IMR-90 (cell line): ENCODE measurements at regions not wholly inside any gene's neighbourhood (a gene's known extent, or its start where the extent isn't known, plus 50 kb on each side); places are given as distances from the start of the nearest gene placed in this dataset.

Experiments used
- ATAC-seq: fragments of 200-7000 bp; cut with Tn5 transposase; 2 replicates; pipeline ENCODE4 v1.9.1; 2020; ENCODE audit warnings: low read depth, mild to moderate bottlenecking, moderate library complexity
- BruUV-seq: library from RNA; stranded (reverse); fragments of 400-500 nt; replicated peaks from 2 replicates; lab custom pipeline; 2021; lab: Mats Ljungman, UMichigan
- CTCF ChIA-PET: fragments of 300-600 bp; formaldehyde crosslinking; extraction: SDS; loops from one replicate; lab custom pipeline; 2021; ENCODE audit warnings: antibody characterized with exemption; lab: Yijun Ruan, JAX
- POLR2A ChIA-PET: fragments of 300-600 bp; sonication (Branson Sonifier 250); formaldehyde crosslinking; loops from one replicate; lab custom pipeline; 2022; ENCODE audit warnings: antibody characterized with exemption; ENCODE audit not compliant: unreplicated experiment; lab: Charles Lee
- DNase-seq: peaks from one replicate; pipeline ENCODE4 v3.0.0; 2013
- H2AFZ ChIP-seq: replicated peaks from 2 replicates; pipeline ENCODE3; 2013; ENCODE audit warnings: low read length, mild to moderate bottlenecking; ENCODE audit not compliant: poor library complexity
- H2AK5ac ChIP-seq: 2 replicates; pipeline ENCODE4 v1.6.1; 2013; ENCODE audit warnings: low read depth, low read length, inconsistent platforms
- H2AK9ac ChIP-seq: replicated peaks from 2 replicates; pipeline ENCODE3; 2013; ENCODE audit warnings: mild to moderate bottlenecking, low read depth, low read length, moderate library complexity; ENCODE audit not compliant: poor library complexity
- H2BK120ac ChIP-seq: 2 replicates; pipeline ENCODE4 v1.6.1; 2013; ENCODE audit warnings: low read depth, low read length, inconsistent platforms
- H2BK15ac ChIP-seq: 3 replicates; pipeline ENCODE4 v1.6.1; 2013; ENCODE audit warnings: low read depth, low read length, inconsistent platforms
- H2BK20ac ChIP-seq: 2 replicates; pipeline ENCODE4 v1.6.1; 2013; ENCODE audit warnings: low read depth, mild to moderate bottlenecking, inconsistent platforms, low read length, moderate library complexity
- H2BK5ac ChIP-seq: 2 replicates; pipeline ENCODE4 v1.6.1; 2013; ENCODE audit warnings: mild to moderate bottlenecking, low read depth, low read length, inconsistent platforms; ENCODE audit not compliant: poor library complexity, severe bottlenecking
- H3K14ac ChIP-seq: replicated peaks from 2 replicates; pipeline ENCODE4 v1.6.1; 2013; ENCODE audit warnings: low read depth, low read length, inconsistent platforms
- H3K18ac ChIP-seq: 2 replicates; pipeline ENCODE4 v1.6.1; 2013; ENCODE audit warnings: low read depth, low read length, control low read depth
- H3K23ac ChIP-seq: 2 replicates; pipeline ENCODE4 v1.6.1; 2013; ENCODE audit warnings: low read depth, low read length, inconsistent platforms
- H3K27ac ChIP-seq: 2 replicates; pipeline ENCODE4 v1.5.1; 2013; ENCODE audit warnings: mild to moderate bottlenecking, control low read depth, low read length; ENCODE audit not compliant: insufficient read depth
- H3K27me3 ChIP-seq: 2 replicates; pipeline ENCODE4 v1.6.1; 2013; ENCODE audit warnings: low read length; ENCODE audit not compliant: control insufficient read depth, insufficient read depth
- H3K36me3 ChIP-seq: 2 replicates; pipeline ENCODE4 v1.6.1; 2013; ENCODE audit warnings: low read length, mixed read lengths; ENCODE audit not compliant: control insufficient read depth, insufficient read depth
- H3K4ac ChIP-seq: 2 replicates; pipeline ENCODE4 v1.6.1; 2013; ENCODE audit warnings: low read depth, low read length, inconsistent platforms
- H3K4me1 ChIP-seq: 2 replicates; pipeline ENCODE4 v1.6.1; 2013; ENCODE audit warnings: low read length, mixed read lengths; ENCODE audit not compliant: control insufficient read depth, insufficient read depth
- H3K4me2 ChIP-seq: 2 replicates; pipeline ENCODE4 v1.6.1; 2013; ENCODE audit warnings: low read depth, mild to moderate bottlenecking, control low read depth, low read length, moderate library complexity
- H3K4me3 ChIP-seq: 2 replicates; pipeline ENCODE4 v1.5.1; 2013; ENCODE audit warnings: low read depth, mild to moderate bottlenecking, control low read depth, low read length, moderate library complexity; ENCODE audit not compliant: insufficient read depth
- H3K56ac ChIP-seq: 2 replicates; pipeline ENCODE4 v1.6.1; 2013; ENCODE audit warnings: low read length, inconsistent platforms; ENCODE audit not compliant: insufficient read depth; ENCODE audit errors: extremely low read depth
- H3K79me1 ChIP-seq, 2 experiments: 2 replicates each; pipeline ENCODE4 v1.6.1; 2013; ENCODE audit warnings: low read length in 2 of 2, inconsistent platforms in 1 of 2, low read depth in 1 of 2
- H3K9ac ChIP-seq: 2 replicates; pipeline ENCODE4 v1.6.1; 2013; ENCODE audit warnings: low read depth, low read length, control low read depth
- H3K9me1 ChIP-seq: 2 replicates; pipeline ENCODE4 v1.6.1; 2013; ENCODE audit warnings: low read length, inconsistent platforms; ENCODE audit not compliant: insufficient read depth
- H3K9me3 ChIP-seq: 2 replicates; pipeline ENCODE4 v1.6.1; 2013; ENCODE audit warnings: low read length; ENCODE audit not compliant: control insufficient read depth, insufficient read depth
- H4K20me1 ChIP-seq: 2 replicates; pipeline ENCODE4 v1.6.1; 2013; ENCODE audit warnings: low read length, inconsistent platforms; ENCODE audit not compliant: insufficient read depth
- H4K5ac ChIP-seq: 2 replicates; pipeline ENCODE4 v1.6.1; 2013; ENCODE audit warnings: mild to moderate bottlenecking, low read depth, low read length, control low read depth
- H4K8ac ChIP-seq, 2 experiments: 2 replicates each; pipeline ENCODE4 v1.6.1; 2013; ENCODE audit warnings: low read depth in 2 of 2, low read length in 2 of 2, control low read depth in 1 of 2, inconsistent platforms in 1 of 2
- H4K91ac ChIP-seq: 2 replicates; pipeline ENCODE4 v1.6.1; 2013; ENCODE audit warnings: low read depth, low read length, inconsistent platforms; ENCODE audit not compliant: insufficient read depth
- BHLHE40 ChIP-seq: fragments of 150-350 bp; IDR thresholded peaks from 2 replicates; pipeline ENCODE4 v1.6.1; 2016; ENCODE audit warnings: mild to moderate bottlenecking, low read depth, low read length
- CEBPB ChIP-seq: IDR thresholded peaks from 2 replicates; pipeline ENCODE4 v1.6.1; 2012; ENCODE audit warnings: low read depth, low read length, improper control_type of control experiment
- ELK1 ChIP-seq: fragments of 150-350 bp; IDR thresholded peaks from 2 replicates; pipeline ENCODE4 v1.6.1; 2016; ENCODE audit warnings: low read depth, mild to moderate bottlenecking, low read length, moderate library complexity, borderline replicate concordance
- FOS ChIP-seq: fragments of 150-350 bp; IDR thresholded peaks from 2 replicates; pipeline ENCODE4 v1.6.1; 2016; ENCODE audit warnings: low read depth, low read length
- MAFK ChIP-seq: IDR thresholded peaks from 2 replicates; pipeline ENCODE4 v1.6.1; 2012; ENCODE audit warnings: low read depth, low read length, improper control_type of control experiment
- MXI1 ChIP-seq: IDR thresholded peaks from 2 replicates; pipeline ENCODE4 v1.6.1; 2012; ENCODE audit warnings: low read depth, mild to moderate bottlenecking, low read length, moderate library complexity, borderline replicate concordance
- NFE2L2 ChIP-seq: fragments of 150-350 bp; IDR thresholded peaks from 2 replicates; pipeline ENCODE4 v1.6.1; 2016; ENCODE audit warnings: low read depth, mild to moderate bottlenecking, low read length
- POLR2A ChIP-seq: IDR thresholded peaks from 2 replicates; pipeline ENCODE4 v1.6.1; 2012; ENCODE audit warnings: mild to moderate bottlenecking, low read depth, low read length
- SMC3 ChIP-seq: fragments of 150-350 bp; IDR thresholded peaks from 2 replicates; pipeline ENCODE4 v1.6.1; 2016; ENCODE audit warnings: low read depth, mild to moderate bottlenecking, antibody characterized with exemption, low read length, moderate library complexity
- USF2 ChIP-seq: fragments of 150-350 bp; IDR thresholded peaks from 2 replicates; pipeline ENCODE4 v1.6.1; 2017; ENCODE audit warnings: mild to moderate bottlenecking, antibody characterized with exemption, low read length, low read depth
- WGBS, 2 experiments: methylation state at CpG; one replicate each; pipeline versions ENCODE4 v1.1.5 to v1.1.7; 2013; ENCODE audit warnings: missing lambda C conversion rate in 2 of 2; ENCODE audit not compliant: insufficient read length in 1 of 2; ENCODE audit errors: extremely low coverage in 2 of 2; 5-methylcytosine and 5-hydroxymethylcytosine counted together
- dilution Hi-C: fragments of 300-500 bp; cut with HindIII; formaldehyde crosslinking; loops from one replicate; pipeline ENCODE4 v1.14.3; 2018; ENCODE audit warnings: low sequenced_read_pairs; ENCODE audit not compliant: unreplicated experiment
- in situ Hi-C: fragments of 300-500 bp; cut with MboI; formaldehyde crosslinking; loops from 3 replicates; pipeline ENCODE4 v1.14.3; 2019; ENCODE audit warnings: low sequenced_read_pairs, inconsistent platforms, mixed read lengths
- intact Hi-C: fragments of 100-400 bp; cut with micrococcal nuclease; formaldehyde crosslinking; loops from 2 replicates; pipeline ENCODE4 v1.10.0; 2022

- no peak for TF ChIP-seq POLR2A
- no peak for TF ChIP-seq FOS
- TF ChIP-seq MAFK = no peak
- no peak for TF ChIP-seq CEBPB
- TF ChIP-seq MXI1 = no peak
- no peak for TF ChIP-seq BHLHE40
- TF ChIP-seq SMC3 = no peak
- no peak for TF ChIP-seq USF2
- TF ChIP-seq ELK1 = no peak
- TF ChIP-seq NFE2L2 = no peak
- H3K4me1 ChIP-seq = no peaks in the 10 kb centered on the region
- H3K9me1 ChIP-seq = no peaks in the 10 kb centered on the region
- in situ Hi-C loops = no loop called here
- H2BK5ac ChIP-seq = no peak overlapping the region
- H3K36me3 ChIP-seq = no peaks in the 10 kb centered on the region
- H3K56ac ChIP-seq = no peak overlapping the region
- H2AK9ac ChIP-seq = no peak overlapping the region
- dilution Hi-C loops = no loop called here
- H2AK5ac ChIP-seq = no peak overlapping the region
- no peak for DNase-seq
- no peak overlapping the region for H4K91ac ChIP-seq
- H3K27ac ChIP-seq = no peak overlapping the region
- no peaks in the 10 kb centered on the region for H3K79me1 ChIP-seq
- no peak overlapping the region for H3K23ac ChIP-seq
- no peak overlapping the region for H3K9ac ChIP-seq
- no peaks in the 10 kb centered on the region for H3K27me3 ChIP-seq
- H3K4me3 ChIP-seq = no peak overlapping the region
- H3K4ac ChIP-seq = no peak overlapping the region
- H2BK120ac ChIP-seq = no peak overlapping the region
- ChIA-PET CTCF (no interaction called here), POLR2A (no interaction called here)
- BruUV-seq = no TSS peak
- no peak overlapping the region for H3K14ac ChIP-seq
- no peak overlapping the region for H2BK15ac ChIP-seq
- WGBS, 2 experiments = 33% methylated on average over 1 of the region's 2 CpGs; no CpG with 5 or more reads in 1 of the 2 experiments
- H4K5ac ChIP-seq = no peak overlapping the region
- no peak overlapping the region for H2BK20ac ChIP-seq
- no peak overlapping the region for H2AFZ ChIP-seq
- intact Hi-C loops = no loop called here
- peaks cover 9% of the 10 kb centered on the region; the same call in 1 of the 2 replicates for H3K9me3 ChIP-seq
- H4K8ac ChIP-seq = no peak overlapping the region
- no peak overlapping the region for H3K4me2 ChIP-seq
- no peak for ATAC-seq
- no peaks in the 10 kb centered on the region for H4K20me1 ChIP-seq
- H3K18ac ChIP-seq = no peak overlapping the region
Measured at GRCh38 chr11:38411149-38411548, 1813.1 kb upstream of the RAG2 start.
